ENCODE measurements at regions not wholly inside any gene's neighbourhood (a gene's known extent, or its start where the extent isn't known, plus 50 kb on each side); places are given as distances from the start of the nearest gene placed in this dataset.
"Not testable (repeated sequence)": the region's sequence is repeated elsewhere in the genome, so short reads cannot be mapped to it uniquely, and the experiment has no call there.

- DNase-seq (ENCODE audit: low read depth): no peak
These were observed 273.3 kb upstream of the BOD1L1 start for GRCh38 chr4:13900780-13901179.

- DNase-seq (ENCODE audit: low read depth): no peak
These were observed 274.6 kb upstream of the BOD1L1 start for GRCh38 chr4:13902146-13902545.

GRCh38 chr4:13903061-13903460 is 275.5 kb upstream of the BOD1L1 start:
- no peak for DNase-seq (ENCODE audit: low read depth)

GRCh38 chr4:13903901-13904300 is 276.4 kb upstream of the BOD1L1 start:
- DNase-seq (ENCODE audit: low read depth): no peak

GRCh38 chr4:13905543-13905942 is 278.0 kb upstream of the BOD1L1 start:
- DNase-seq (ENCODE audit: low read depth): no peak

GRCh38 chr4:13906727-13907126 is 279.2 kb upstream of the BOD1L1 start:
- no peak for DNase-seq (ENCODE audit: low read depth)

GRCh38 chr4:13907255-13907751 is 279.8 kb upstream of the BOD1L1 start:
- no peak for DNase-seq (ENCODE audit: low read depth)

- DNase-seq (ENCODE audit: low read depth): no peak
These were observed 280.9 kb upstream of the BOD1L1 start for GRCh38 chr4:13908455-13908854.

- DNase-seq (ENCODE audit: low read depth): no peak
These were observed 283.0 kb upstream of the BOD1L1 start for GRCh38 chr4:13910556-13910955.

- no peak for DNase-seq (ENCODE audit: low read depth)
These were observed 283.7 kb upstream of the BOD1L1 start for GRCh38 chr4:13911256-13911655.

- no peak for DNase-seq (ENCODE audit: low read depth)
These were observed 285.0 kb upstream of the BOD1L1 start for GRCh38 chr4:13912436-13912925.

- DNase-seq (ENCODE audit: low read depth): no peak
These were observed 285.4 kb upstream of the BOD1L1 start for GRCh38 chr4:13912966-13913365.

GRCh38 chr4:13917015-13917414 is 289.5 kb upstream of the BOD1L1 start:
- no peak for DNase-seq (ENCODE audit: low read depth)

- DNase-seq (ENCODE audit: low read depth): no peak
These were observed 290.6 kb upstream of the BOD1L1 start for GRCh38 chr4:13918110-13918509.

GRCh38 chr4:13918991-13919441 is 291.5 kb upstream of the BOD1L1 start:
- no peak for DNase-seq (ENCODE audit: low read depth)

GRCh38 chr4:13920111-13920875 is 292.8 kb upstream of the BOD1L1 start:
- no peak for DNase-seq (ENCODE audit: low read depth)

GRCh38 chr4:13920901-13921300 is 293.4 kb upstream of the BOD1L1 start:
- DNase-seq (ENCODE audit: low read depth): no peak

- DNase-seq (ENCODE audit: low read depth): no peak
These were observed 294.3 kb upstream of the BOD1L1 start for GRCh38 chr4:13921805-13922204.

GRCh38 chr4:13922459-13922858 is 294.9 kb upstream of the BOD1L1 start:
- no peak for DNase-seq (ENCODE audit: low read depth)

- no peak for DNase-seq (ENCODE audit: low read depth)
These were observed 295.5 kb upstream of the BOD1L1 start for GRCh38 chr4:13922873-13923645.

- not testable (repeated sequence) for DNase-seq (ENCODE audit: low read depth)
These were observed 297.4 kb upstream of the BOD1L1 start for GRCh38 chr4:13924900-13925299.

- DNase-seq (ENCODE audit: low read depth): no peak
These were observed 300.7 kb upstream of the BOD1L1 start for GRCh38 chr4:13928214-13928613.

- no peak for DNase-seq (ENCODE audit: low read depth)
These were observed 302.6 kb upstream of the BOD1L1 start for GRCh38 chr4:13930155-13930554.
